ENCODE measurements at regions not wholly inside any gene's neighbourhood (a gene's known extent, or its start where the extent isn't known, plus 50 kb on each side); places are given as distances from the start of the nearest gene placed in this dataset.
"Not testable (repeated sequence)": the region's sequence is repeated elsewhere in the genome, so short reads cannot be mapped to it uniquely, and the experiment has no call there.

DNA sequence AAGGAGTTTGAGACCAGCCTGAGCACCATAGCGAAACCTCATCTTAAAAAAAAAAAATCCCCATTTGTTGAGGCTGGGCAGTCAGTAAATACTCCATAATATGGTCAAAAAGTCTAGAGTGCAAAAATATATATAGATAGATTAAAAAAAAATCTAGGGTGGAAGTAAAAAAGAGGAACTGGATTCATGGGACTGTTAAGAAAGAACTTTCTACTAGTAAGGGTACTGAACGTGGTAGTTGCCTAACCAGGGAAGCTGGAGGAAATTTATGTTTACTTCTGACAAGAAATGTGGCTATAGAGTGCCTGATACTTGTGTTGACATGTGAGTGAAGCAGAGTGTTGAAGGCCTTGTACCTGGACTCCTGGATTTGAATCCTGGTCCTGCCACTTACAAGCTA, 265.9 kb upstream of the FAM78B start:
- Histone ChIP-seq H3K4me3 (no peak overlapping the region), H3K27me3 (no peaks in the 10 kb centered on the region), H3K27ac (no peak overlapping the region), H3K9me3 (no peaks in the 10 kb centered on the region), H3K4me1 (no peaks in the 10 kb centered on the region), H3K36me3 (no peaks in the 10 kb centered on the region)
- DNase-seq: no peak
- TF ChIP-seq POLR2A (IDR thresholded peaks at IDR 0.05): no peak

DNA sequence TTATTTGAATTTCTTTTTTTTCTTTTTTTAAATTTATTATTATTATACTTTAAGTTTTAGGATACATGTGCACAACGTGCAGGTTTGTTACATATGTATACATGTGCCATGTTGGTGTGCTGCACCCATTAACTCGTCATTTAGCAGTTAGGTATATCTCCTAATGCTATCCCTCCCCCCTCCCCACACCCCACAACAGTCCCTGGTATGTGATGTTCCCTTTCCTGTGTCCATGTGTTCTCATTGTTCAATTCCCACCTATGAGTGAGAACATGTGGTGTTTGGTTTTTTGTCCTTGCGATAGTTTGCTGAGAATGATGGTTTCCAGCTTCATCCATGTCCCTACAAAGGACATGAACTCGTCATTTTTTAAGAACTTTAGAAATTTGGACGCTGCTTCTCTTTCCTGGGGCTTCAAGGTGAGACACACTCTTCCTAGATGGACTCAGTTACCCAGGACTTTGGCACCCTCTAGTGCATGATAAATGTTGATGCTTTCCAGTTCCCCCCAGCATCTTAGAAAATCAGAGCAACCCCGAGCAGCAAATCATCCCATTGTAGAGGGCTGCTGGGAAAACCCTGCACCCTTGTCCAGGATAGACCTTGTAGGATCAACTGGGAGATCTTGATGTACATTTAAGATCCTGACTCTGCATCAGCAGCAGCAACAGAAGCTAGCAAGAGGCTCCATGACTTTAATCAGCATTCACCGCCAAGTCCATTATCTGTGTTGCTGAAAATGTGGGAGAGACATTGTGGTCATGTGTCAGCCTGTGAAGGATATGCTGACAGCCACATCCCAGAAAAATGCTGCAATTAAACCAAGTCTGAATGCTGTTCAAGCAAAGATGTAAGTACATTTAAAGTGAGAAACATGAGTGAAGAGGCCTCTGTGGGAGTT, 266.9 kb upstream of the FAM78B start:
- peak in 3 of 6 experiments; percentile 34 to 37 (median 36) for TF ChIP-seq CTCF (IDR thresholded peaks at IDR 0.05)
- not testable (repeated sequence) for H3K4me3 ChIP-seq

GRCh38 chr1:166457700-166458099, 290.9 kb upstream of the FAM78B start:
- no peaks in the 10 kb centered on the region for H3K4me1 ChIP-seq

More for the DNA sequence above, 266.9 kb upstream of the FAM78B start:
- H3K4me1 ChIP-seq, H3K9me3 ChIP-seq, H3K27me3 ChIP-seq, DNase-seq, H3K27ac ChIP-seq, H3K36me3 ChIP-seq: not testable (repeated sequence)

GRCh38 chr1:166464333-166464732, 297.5 kb upstream of the FAM78B start:
- no peaks in the 10 kb centered on the region for H3K36me3 ChIP-seq
- H3K4me3 ChIP-seq: no peak overlapping the region
- H3K4me1 ChIP-seq: no peaks in the 10 kb centered on the region
- peaks cover 0 to 6% (median 0%) of the 10 kb centered on the region in 4 donors for H3K9me3 ChIP-seq
- H3K27ac ChIP-seq: no peak overlapping the region
- TF ChIP-seq POLR2A (IDR thresholded peaks at IDR 0.05) (no peak), CTCF (IDR thresholded peaks at IDR 0.05) (no peak)
- H3K27me3 ChIP-seq: no peaks in the 10 kb centered on the region
- DNase-seq: no peak

More at GRCh38 chr1:166457700-166458099, 290.9 kb upstream of the FAM78B start:
- TF ChIP-seq CTCF (IDR thresholded peaks at IDR 0.05): no peak
- TF ChIP-seq POLR2A (IDR thresholded peaks at IDR 0.05): no peak
- H3K36me3 ChIP-seq: no peaks in the 10 kb centered on the region
- no peaks in the 10 kb centered on the region for H3K27me3 ChIP-seq
- no peaks in the 10 kb centered on the region for H3K9me3 ChIP-seq
- DNase-seq: no peak
- no peak overlapping the region for H3K27ac ChIP-seq
- H3K4me3 ChIP-seq: no peak overlapping the region

DNA sequence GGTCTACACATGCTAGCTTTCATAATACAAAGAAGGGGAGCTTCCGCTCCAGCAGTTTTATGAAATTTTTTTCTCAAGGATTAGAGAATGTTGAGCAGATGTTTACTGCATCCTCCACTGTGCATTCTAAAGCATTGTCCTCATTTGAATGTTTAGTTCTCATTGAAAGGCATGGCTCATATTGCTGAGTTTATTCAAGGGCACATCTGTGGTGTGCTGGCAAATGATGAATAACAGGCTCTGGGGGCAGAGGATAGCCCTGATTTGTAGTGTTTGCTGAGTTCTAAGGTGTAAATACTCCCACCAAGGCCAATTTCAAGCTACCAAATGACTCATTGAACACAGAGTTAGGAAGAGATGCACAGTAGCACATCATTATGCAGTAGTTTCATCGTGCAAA, 303.2 kb upstream of the FAM78B start:
- Histone ChIP-seq H3K27me3 (no peaks in the 10 kb centered on the region), H3K36me3 (no peaks in the 10 kb centered on the region), H3K9me3 (no peaks in the 10 kb centered on the region), H3K27ac (no peak overlapping the region), H3K4me3 (no peak overlapping the region), H3K4me1 (no peaks in the 10 kb centered on the region)
- DNase-seq: no peak
- TF ChIP-seq POLR2A (IDR thresholded peaks at IDR 0.05) (no peak), CTCF (IDR thresholded peaks at IDR 0.05) (no peak)

DNA sequence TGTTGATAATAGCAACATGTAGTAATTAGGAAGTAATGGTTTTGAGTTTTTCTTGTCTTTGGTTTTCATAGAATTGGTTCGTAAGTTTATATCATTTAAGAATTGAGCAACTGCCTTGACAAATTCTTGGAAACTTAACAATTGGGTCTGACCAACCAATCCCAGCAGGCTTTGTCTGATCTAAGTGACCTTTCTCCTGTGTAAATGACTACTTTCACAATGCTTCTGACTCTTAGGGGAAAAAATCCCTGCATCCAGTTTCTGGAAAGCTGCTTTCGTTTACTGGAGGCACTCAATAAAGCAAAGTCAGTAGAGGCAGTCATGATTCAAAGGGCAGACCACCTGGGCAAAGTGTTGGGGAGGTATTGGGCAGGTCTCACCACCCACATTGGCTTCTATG, 303.6 kb upstream of the FAM78B start:
- no peaks in the 10 kb centered on the region for H3K36me3 ChIP-seq
- no peaks in the 10 kb centered on the region for H3K27me3 ChIP-seq
- H3K27ac ChIP-seq: no peak overlapping the region
- H3K4me1 ChIP-seq: no peaks in the 10 kb centered on the region
- TF ChIP-seq CTCF (IDR thresholded peaks at IDR 0.05) (no peak), POLR2A (IDR thresholded peaks at IDR 0.05) (no peak)
- no peak overlapping the region for H3K4me3 ChIP-seq
- no peak for DNase-seq
- no peaks in the 10 kb centered on the region for H3K9me3 ChIP-seq

All from Peyer's patch (tissue), 4 donors.